ENCODE measurements at regions not wholly inside any gene's neighbourhood (a gene's known extent, or its start where the extent isn't known, plus 50 kb on each side); places are given as distances from the start of the nearest gene placed in this dataset.

DNA sequence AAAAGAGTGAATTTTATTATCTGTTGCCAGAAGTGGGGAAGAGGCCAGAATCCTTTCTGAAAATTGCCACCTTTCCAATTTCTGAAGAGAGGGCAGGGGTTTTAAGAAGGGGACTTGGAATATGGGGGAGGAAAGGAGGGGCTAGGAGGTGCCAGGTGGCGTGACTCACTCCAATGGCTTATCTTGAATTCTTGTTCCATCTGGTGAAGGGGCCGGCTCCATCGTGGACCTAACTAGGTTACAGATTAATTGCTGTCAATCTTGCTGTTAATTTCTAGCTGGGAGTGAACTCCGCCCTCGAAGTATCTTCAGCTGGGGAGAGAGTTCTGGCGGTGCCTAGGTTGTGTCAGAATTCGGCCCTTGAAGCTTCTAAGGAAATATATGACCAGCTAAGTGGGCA is 138.7 kb downstream of the YTHDC2 start (continued):
- TF ChIP-seq, protein P1, sequence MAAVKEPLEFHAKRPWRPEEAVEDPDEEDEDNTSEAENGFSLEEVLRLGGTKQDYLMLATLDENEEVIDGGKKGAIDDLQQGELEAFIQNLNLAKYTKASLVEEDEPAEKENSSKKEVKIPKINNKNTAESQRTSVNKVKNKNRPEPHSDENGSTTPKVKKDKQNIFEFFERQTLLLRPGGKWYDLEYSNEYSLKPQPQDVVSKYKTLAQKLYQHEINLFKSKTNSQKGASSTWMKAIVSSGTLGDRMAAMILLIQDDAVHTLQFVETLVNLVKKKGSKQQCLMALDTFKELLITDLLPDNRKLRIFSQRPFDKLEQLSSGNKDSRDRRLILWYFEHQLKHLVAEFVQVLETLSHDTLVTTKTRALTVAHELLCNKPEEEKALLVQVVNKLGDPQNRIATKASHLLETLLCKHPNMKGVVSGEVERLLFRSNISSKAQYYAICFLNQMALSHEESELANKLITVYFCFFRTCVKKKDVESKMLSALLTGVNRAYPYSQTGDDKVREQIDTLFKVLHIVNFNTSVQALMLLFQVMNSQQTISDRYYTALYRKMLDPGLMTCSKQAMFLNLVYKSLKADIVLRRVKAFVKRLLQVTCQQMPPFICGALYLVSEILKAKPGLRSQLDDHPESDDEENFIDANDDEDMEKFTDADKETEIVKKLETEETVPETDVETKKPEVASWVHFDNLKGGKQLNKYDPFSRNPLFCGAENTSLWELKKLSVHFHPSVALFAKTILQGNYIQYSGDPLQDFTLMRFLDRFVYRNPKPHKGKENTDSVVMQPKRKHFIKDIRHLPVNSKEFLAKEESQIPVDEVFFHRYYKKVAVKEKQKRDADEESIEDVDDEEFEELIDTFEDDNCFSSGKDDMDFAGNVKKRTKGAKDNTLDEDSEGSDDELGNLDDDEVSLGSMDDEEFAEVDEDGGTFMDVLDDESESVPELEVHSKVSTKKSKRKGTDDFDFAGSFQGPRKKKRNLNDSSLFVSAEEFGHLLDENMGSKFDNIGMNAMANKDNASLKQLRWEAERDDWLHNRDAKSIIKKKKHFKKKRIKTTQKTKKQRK (IDR thresholded peaks at IDR 0.05; ENCODE audit: borderline replicate concordance, low read depth, low read length) = no peak
- no peak for TF ChIP-seq HNRNPL (IDR thresholded peaks at IDR 0.05; ENCODE audit: low read depth, low read length)
- TF ChIP-seq, protein P2, sequence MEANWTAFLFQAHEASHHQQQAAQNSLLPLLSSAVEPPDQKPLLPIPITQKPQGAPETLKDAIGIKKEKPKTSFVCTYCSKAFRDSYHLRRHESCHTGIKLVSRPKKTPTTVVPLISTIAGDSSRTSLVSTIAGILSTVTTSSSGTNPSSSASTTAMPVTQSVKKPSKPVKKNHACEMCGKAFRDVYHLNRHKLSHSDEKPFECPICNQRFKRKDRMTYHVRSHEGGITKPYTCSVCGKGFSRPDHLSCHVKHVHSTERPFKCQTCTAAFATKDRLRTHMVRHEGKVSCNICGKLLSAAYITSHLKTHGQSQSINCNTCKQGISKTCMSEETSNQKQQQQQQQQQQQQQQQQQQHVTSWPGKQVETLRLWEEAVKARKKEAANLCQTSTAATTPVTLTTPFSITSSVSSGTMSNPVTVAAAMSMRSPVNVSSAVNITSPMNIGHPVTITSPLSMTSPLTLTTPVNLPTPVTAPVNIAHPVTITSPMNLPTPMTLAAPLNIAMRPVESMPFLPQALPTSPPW (CRISPR knock-in tag; IDR thresholded peaks at IDR 0.05) = 0 out of 2 replicates have a peak, but pooled peaks have one; percentile 23
- no peak for TF ChIP-seq ZNF232 (CRISPR knock-in tag; IDR thresholded peaks at IDR 0.05)
- TF ChIP-seq, protein P3, sequence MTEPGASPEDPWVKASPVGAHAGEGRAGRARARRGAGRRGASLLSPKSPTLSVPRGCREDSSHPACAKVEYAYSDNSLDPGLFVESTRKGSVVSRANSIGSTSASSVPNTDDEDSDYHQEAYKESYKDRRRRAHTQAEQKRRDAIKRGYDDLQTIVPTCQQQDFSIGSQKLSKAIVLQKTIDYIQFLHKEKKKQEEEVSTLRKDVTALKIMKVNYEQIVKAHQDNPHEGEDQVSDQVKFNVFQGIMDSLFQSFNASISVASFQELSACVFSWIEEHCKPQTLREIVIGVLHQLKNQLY (CRISPR knock-in tag; conservative IDR thresholded peaks at IDR 0.05) = no peak
- TF ChIP-seq, protein P4, sequence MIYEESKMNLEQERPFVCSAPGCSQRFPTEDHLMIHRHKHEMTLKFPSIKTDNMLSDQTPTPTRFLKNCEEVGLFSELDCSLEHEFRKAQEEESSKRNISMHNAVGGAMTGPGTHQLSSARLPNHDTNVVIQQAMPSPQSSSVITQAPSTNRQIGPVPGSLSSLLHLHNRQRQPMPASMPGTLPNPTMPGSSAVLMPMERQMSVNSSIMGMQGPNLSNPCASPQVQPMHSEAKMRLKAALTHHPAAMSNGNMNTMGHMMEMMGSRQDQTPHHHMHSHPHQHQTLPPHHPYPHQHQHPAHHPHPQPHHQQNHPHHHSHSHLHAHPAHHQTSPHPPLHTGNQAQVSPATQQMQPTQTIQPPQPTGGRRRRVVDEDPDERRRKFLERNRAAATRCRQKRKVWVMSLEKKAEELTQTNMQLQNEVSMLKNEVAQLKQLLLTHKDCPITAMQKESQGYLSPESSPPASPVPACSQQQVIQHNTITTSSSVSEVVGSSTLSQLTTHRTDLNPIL (CRISPR knock-in tag; IDR thresholded peaks at IDR 0.05) = no peak
- TF ChIP-seq HNRNPH1 (optimal IDR thresholded peaks at IDR 0.05; ENCODE audit: low read depth, low read length) = no peak
- TF ChIP-seq MAFF (IDR thresholded peaks at IDR 0.05; ENCODE audit: low read length) = no peak
- no peak for TF ChIP-seq ZNF696 (CRISPR knock-in tag; conservative IDR thresholded peaks at IDR 0.05)
- no peak for TF ChIP-seq TEAD1 (CRISPR knock-in tag; IDR thresholded peaks at IDR 0.05)
- TF ChIP-seq, protein P5, sequence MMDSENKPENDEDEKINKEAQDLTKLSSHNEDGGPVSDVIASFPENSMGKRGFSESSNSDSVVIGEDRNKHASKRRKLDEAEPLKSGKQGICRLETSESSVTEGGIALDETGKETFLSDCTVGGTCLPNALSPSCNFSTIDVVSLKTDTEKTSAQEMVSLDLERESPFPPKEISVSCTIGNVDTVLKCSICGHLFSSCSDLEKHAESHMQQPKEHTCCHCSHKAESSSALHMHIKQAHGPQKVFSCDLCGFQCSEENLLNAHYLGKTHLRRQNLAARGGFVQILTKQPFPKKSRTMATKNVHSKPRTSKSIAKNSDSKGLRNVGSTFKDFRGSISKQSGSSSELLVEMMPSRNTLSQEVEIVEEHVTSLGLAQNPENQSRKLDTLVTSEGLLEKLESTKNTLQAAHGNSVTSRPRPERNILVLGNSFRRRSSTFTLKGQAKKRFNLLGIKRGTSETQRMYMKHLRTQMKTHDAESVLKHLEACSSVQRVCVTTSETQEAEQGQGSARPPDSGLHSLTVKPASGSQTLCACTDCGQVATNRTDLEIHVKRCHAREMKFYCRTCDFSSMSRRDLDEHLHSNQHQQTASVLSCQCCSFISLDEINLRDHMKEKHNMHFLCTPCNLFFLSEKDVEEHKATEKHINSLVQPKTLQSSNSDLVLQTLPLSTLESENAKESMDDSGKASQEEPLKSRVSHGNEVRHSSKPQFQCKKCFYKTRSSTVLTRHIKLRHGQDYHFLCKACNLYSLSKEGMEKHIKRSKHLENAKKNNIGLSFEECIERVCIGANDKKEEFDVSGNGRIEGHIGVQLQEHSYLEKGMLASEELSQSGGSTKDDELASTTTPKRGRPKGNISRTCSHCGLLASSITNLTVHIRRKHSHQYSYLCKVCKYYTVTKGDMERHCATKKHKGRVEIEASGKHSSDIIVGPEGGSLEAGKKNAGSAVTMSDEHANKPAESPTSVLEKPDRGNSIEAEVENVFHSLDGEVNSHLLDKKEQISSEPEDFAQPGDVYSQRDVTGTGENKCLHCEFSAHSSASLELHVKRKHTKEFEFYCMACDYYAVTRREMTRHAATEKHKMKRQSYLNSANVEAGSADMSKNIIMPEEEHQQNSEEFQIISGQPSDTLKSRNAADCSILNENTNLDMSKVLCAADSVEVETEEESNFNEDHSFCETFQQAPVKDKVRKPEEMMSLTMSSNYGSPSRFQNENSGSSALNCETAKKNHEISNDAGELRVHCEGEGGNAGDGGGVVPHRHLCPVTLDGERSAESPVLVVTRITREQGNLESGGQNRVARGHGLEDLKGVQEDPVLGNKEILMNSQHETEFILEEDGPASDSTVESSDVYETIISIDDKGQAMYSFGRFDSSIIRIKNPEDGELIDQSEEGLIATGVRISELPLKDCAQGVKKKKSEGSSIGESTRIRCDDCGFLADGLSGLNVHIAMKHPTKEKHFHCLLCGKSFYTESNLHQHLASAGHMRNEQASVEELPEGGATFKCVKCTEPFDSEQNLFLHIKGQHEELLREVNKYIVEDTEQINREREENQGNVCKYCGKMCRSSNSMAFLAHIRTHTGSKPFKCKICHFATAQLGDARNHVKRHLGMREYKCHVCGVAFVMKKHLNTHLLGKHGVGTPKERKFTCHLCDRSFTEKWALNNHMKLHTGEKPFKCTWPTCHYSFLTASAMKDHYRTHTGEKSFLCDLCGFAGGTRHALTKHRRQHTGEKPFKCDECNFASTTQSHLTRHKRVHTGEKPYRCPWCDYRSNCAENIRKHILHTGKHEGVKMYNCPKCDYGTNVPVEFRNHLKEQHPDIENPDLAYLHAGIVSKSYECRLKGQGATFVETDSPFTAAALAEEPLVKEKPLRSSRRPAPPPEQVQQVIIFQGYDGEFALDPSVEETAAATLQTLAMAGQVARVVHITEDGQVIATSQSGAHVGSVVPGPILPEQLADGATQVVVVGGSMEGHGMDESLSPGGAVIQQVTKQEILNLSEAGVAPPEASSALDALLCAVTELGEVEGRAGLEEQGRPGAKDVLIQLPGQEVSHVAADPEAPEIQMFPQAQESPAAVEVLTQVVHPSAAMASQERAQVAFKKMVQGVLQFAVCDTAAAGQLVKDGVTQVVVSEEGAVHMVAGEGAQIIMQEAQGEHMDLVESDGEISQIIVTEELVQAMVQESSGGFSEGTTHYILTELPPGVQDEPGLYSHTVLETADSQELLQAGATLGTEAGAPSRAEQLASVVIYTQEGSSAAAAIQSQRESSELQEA (IDR thresholded peaks at IDR 0.05; ENCODE audit: low read depth) = no peak
- TF ChIP-seq MTA3 (IDR thresholded peaks at IDR 0.05; ENCODE audit: borderline replicate concordance) = no peak
